Erythroblast (primary cell): ENCODE measurements at regions not wholly inside any gene's neighbourhood (a gene's known extent, or its start where the extent isn't known, plus 50 kb on each side); places are given as distances from the start of the nearest gene placed in this dataset.

Source experiments
- GATA1 ChIP-seq: IDR thresholded peaks from 2 replicates; pipeline ENCODE4 v1.6.1; 2011; ENCODE audit warnings: low read depth, mild to moderate bottlenecking, control low read depth, low read length, moderate library complexity
- POLR2A ChIP-seq: IDR thresholded peaks from 2 replicates; pipeline ENCODE4 v1.6.1; 2011; ENCODE audit warnings: mild to moderate bottlenecking, low read length

DNA sequence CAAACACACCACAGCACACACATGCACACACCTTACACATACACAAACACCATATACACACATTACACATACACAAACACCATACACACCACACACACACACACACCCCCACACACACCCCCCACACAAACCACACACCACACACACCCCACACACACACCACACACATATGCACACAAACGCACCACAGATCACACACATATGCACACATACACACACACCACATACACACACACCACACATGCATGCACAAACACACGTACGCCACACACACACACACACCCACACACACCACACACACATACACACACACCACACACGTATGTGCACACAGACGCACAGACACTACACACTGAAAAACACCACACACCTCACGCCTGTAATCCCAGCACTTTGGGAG, 166.0 kb downstream of the AHSP start:
- TF ChIP-seq POLR2A: no peak
- TF ChIP-seq GATA1: no peak
